AG09319 (cell line): ENCODE measurements at regions not wholly inside any gene's neighbourhood (a gene's known extent, or its start where the extent isn't known, plus 50 kb on each side); places are given as distances from the start of the nearest gene placed in this dataset.

Experiments
- DNase-seq: peaks from one replicate; pipeline ENCODE4 v3.0.0-alpha.2; 2010; ENCODE audit warnings: low read depth; ENCODE audit errors: extremely low read depth
- CTCF ChIP-seq: IDR thresholded peaks from 2 replicates; pipeline ENCODE4 v1.5.1; 2011; ENCODE audit warnings: low read depth, mild to moderate bottlenecking, inconsistent platforms, low read length, moderate library complexity

GRCh38 chr1:87715471-87715870, 386.8 kb downstream of the LMO4 start:
- TF ChIP-seq CTCF: no peak
- no peak for DNase-seq

GRCh38 chr1:87717157-87717670, 388.5 kb downstream of the LMO4 start:
- TF ChIP-seq CTCF: no peak
- DNase-seq: no peak

GRCh38 chr1:87718241-87718950, 389.7 kb downstream of the LMO4 start:
- TF ChIP-seq CTCF: no peak
- DNase-seq: no peak

- no peak for DNase-seq
- TF ChIP-seq CTCF: no peak
Observed at GRCh38 chr1:87719658-87720057, 391.0 kb downstream of the LMO4 start.

- no peak for DNase-seq
- no peak for TF ChIP-seq CTCF
Observed at GRCh38 chr1:87720561-87720960, 391.9 kb downstream of the LMO4 start.

GRCh38 chr1:87723193-87723592, 394.5 kb downstream of the LMO4 start:
- no peak for DNase-seq
- no peak for TF ChIP-seq CTCF

GRCh38 chr1:87728169-87728568, 399.5 kb downstream of the LMO4 start:
- no peak for TF ChIP-seq CTCF
- DNase-seq: no peak
